Spinal cord (tissue), 9 donors: ENCODE measurements at regions not wholly inside any gene's neighbourhood (a gene's known extent, or its start where the extent isn't known, plus 50 kb on each side); places are given as distances from the start of the nearest gene placed in this dataset.

ENCODE experiments used
- DNase-seq, 6 donors: peaks; one replicate each; pipeline versions ENCODE4 v3.0.0 to v3.0.0-alpha.2; 2013 to 2015; ENCODE audit warnings: low spot score in 6 of 6, low read depth in 4 of 6
- H3K27ac ChIP-seq: one replicate; pipeline ENCODE4 v1.5.1; 2013; ENCODE audit warnings: low read depth, low read length, control low read depth
- H3K27me3 ChIP-seq: one replicate; pipeline ENCODE4 v1.6.1; 2013; ENCODE audit warnings: low read length; ENCODE audit not compliant: control insufficient read depth, insufficient read depth
- H3K36me3 ChIP-seq: one replicate; pipeline ENCODE4 v1.6.1; 2013; ENCODE audit warnings: low read length; ENCODE audit not compliant: control insufficient read depth, insufficient read depth
- H3K4me1 ChIP-seq: one replicate; pipeline ENCODE4 v1.6.1; 2013; ENCODE audit warnings: low read length; ENCODE audit not compliant: control insufficient read depth, insufficient read depth
- H3K4me3 ChIP-seq: one replicate; pipeline ENCODE4 v1.5.1; 2013; ENCODE audit warnings: low read depth, low read length, control low read depth
- H3K9me3 ChIP-seq: one replicate; pipeline ENCODE4 v1.6.1; 2013; ENCODE audit warnings: low read length; ENCODE audit not compliant: control insufficient read depth, insufficient read depth
- WGBS: methylation state at CpG from one replicate; pipeline ENCODE4 v1.1.5; 2013; ENCODE audit warnings: missing lambda C conversion rate; ENCODE audit not compliant: insufficient coverage; 5-methylcytosine and 5-hydroxymethylcytosine counted together
- donor health status: healthy.

- H3K9me3 ChIP-seq: no peaks in the 10 kb centered on the region
- H3K4me3 ChIP-seq: no peak overlapping the region
- H3K27me3 ChIP-seq: no peaks in the 10 kb centered on the region
- no peak overlapping the region for H3K27ac ChIP-seq
- no peaks in the 10 kb centered on the region for H3K36me3 ChIP-seq
- no peaks in the 10 kb centered on the region for H3K4me1 ChIP-seq
- no peak for DNase-seq
- WGBS: 80% methylated on average over 1 of the region's 1 CpG
These were observed 204.8 kb upstream of the CPHXL start for GRCh38 chr16:75931043-75931442.

GRCh38 chr16:75931970-75932369 lies 205.7 kb upstream of the CPHXL start:
- H3K4me3 ChIP-seq: no peak overlapping the region
- H3K9me3 ChIP-seq: no peaks in the 10 kb centered on the region
- no peaks in the 10 kb centered on the region for H3K27me3 ChIP-seq
- no peaks in the 10 kb centered on the region for H3K36me3 ChIP-seq
- WGBS: no CpG with 5 or more reads among the region's 1 CpG
- no peak for DNase-seq
- H3K4me1 ChIP-seq: no peaks in the 10 kb centered on the region
- H3K27ac ChIP-seq: no peak overlapping the region

GRCh38 chr16:75938818-75939217 lies 212.5 kb upstream of the CPHXL start:
- H3K27ac ChIP-seq: no peak overlapping the region
- H3K27me3 ChIP-seq: no peaks in the 10 kb centered on the region
- 91% methylated on average over 7 of the region's 8 CpGs for WGBS
- DNase-seq: no peak
- no peaks in the 10 kb centered on the region for H3K36me3 ChIP-seq
- H3K4me1 ChIP-seq: no peaks in the 10 kb centered on the region
- no peaks in the 10 kb centered on the region for H3K9me3 ChIP-seq
- H3K4me3 ChIP-seq: no peak overlapping the region

- Histone ChIP-seq H3K27ac (no peak overlapping the region), H3K4me1 (no peaks in the 10 kb centered on the region), H3K9me3 (no peaks in the 10 kb centered on the region), H3K27me3 (no peaks in the 10 kb centered on the region), H3K36me3 (no peaks in the 10 kb centered on the region), H3K4me3 (no peak overlapping the region)
- WGBS: 92% methylated on average over 3 of the region's 3 CpGs
- no peak for DNase-seq
These were observed 216.1 kb upstream of the CPHXL start for GRCh38 chr16:75942351-75942750.

GRCh38 chr16:75942936-75943335 lies 216.6 kb upstream of the CPHXL start:
- peak in 1 of 6 donors; percentile 75 for DNase-seq
- Histone ChIP-seq H3K36me3 (no peaks in the 10 kb centered on the region), H3K9me3 (no peaks in the 10 kb centered on the region), H3K4me3 (no peak overlapping the region), H3K4me1 (no peaks in the 10 kb centered on the region), H3K27me3 (no peaks in the 10 kb centered on the region), H3K27ac (no peak overlapping the region)
- WGBS: 100% methylated on average over 1 of the region's 1 CpG

- no peaks in the 10 kb centered on the region for H3K36me3 ChIP-seq
- no peak overlapping the region for H3K27ac ChIP-seq
- 58% methylated on average over 2 of the region's 6 CpGs for WGBS
- no peak overlapping the region for H3K4me3 ChIP-seq
- no peaks in the 10 kb centered on the region for H3K27me3 ChIP-seq
- no peaks in the 10 kb centered on the region for H3K4me1 ChIP-seq
- DNase-seq: no peak
- H3K9me3 ChIP-seq: no peaks in the 10 kb centered on the region
These were observed 217.6 kb upstream of the CPHXL start for GRCh38 chr16:75943705-75944514.

GRCh38 chr16:75945916-75946457 lies 219.7 kb upstream of the CPHXL start:
- Histone ChIP-seq H3K9me3 (no peaks in the 10 kb centered on the region), H3K27ac (no peak overlapping the region), H3K27me3 (no peaks in the 10 kb centered on the region), H3K4me3 (no peak overlapping the region), H3K36me3 (no peaks in the 10 kb centered on the region), H3K4me1 (no peaks in the 10 kb centered on the region)
- no CpG with 5 or more reads among the region's 8 CpGs for WGBS
- DNase-seq: no peak

- no peak overlapping the region for H3K4me3 ChIP-seq
- H3K36me3 ChIP-seq: no peaks in the 10 kb centered on the region
- no peaks in the 10 kb centered on the region for H3K9me3 ChIP-seq
- DNase-seq: no peak
- H3K27ac ChIP-seq: no peak overlapping the region
- no peaks in the 10 kb centered on the region for H3K4me1 ChIP-seq
- 67% methylated on average over 1 of the region's 2 CpGs for WGBS
- H3K27me3 ChIP-seq: no peaks in the 10 kb centered on the region
These were observed 221.4 kb upstream of the CPHXL start for GRCh38 chr16:75947626-75948239.

- no peaks in the 10 kb centered on the region for H3K36me3 ChIP-seq
- no CpG with 5 or more reads among the region's 2 CpGs for WGBS
These were observed 222.2 kb upstream of the CPHXL start for GRCh38 chr16:75948441-75948840.

GRCh38 chr16:75948886-75949285 lies 222.6 kb upstream of the CPHXL start:
- Histone ChIP-seq H3K9me3 (no peaks in the 10 kb centered on the region), H3K27me3 (no peaks in the 10 kb centered on the region), H3K27ac (no peak overlapping the region), H3K4me3 (no peak overlapping the region), H3K4me1 (no peaks in the 10 kb centered on the region), H3K36me3 (no peaks in the 10 kb centered on the region)
- no peak for DNase-seq
- WGBS: no CpG with 5 or more reads among the region's 3 CpGs

More at GRCh38 chr16:75948441-75948840, 222.2 kb upstream of the CPHXL start:
- no peaks in the 10 kb centered on the region for H3K9me3 ChIP-seq
- H3K27me3 ChIP-seq: no peaks in the 10 kb centered on the region
- H3K4me3 ChIP-seq: no peak overlapping the region
- no peak overlapping the region for H3K27ac ChIP-seq
- no peaks in the 10 kb centered on the region for H3K4me1 ChIP-seq
- no peak for DNase-seq
